PFSK-1 (cell line): ENCODE measurements at regions not wholly inside any gene's neighbourhood (a gene's known extent, or its start where the extent isn't known, plus 50 kb on each side); places are given as distances from the start of the nearest gene placed in this dataset.

ENCODE experiments used
- FOXP2 ChIP-seq: optimal IDR thresholded peaks from 2 replicates; pipeline ENCODE3; 2011; ENCODE audit warnings: borderline replicate concordance, control low read depth, inconsistent platforms; ENCODE audit not compliant: insufficient read depth; ENCODE audit errors: extremely low read length, extremely low read depth
- POLR2AphosphoS5 ChIP-seq: IDR thresholded peaks from 2 replicates; pipeline ENCODE4 v1.6.1; 2012; ENCODE audit warnings: low read depth, mild to moderate bottlenecking, control low read depth, low read length, moderate library complexity
- REST ChIP-seq, 2 experiments: IDR thresholded peaks; 2 replicates each; pipeline versions ENCODE4 v1.6.1 to v1.8.0; 2011 to 2012; ENCODE audit warnings: low read depth in 2 of 2, low read length in 2 of 2, control low read depth in 1 of 2, inconsistent platforms in 1 of 2, mild to moderate bottlenecking in 1 of 2, moderate library complexity in 1 of 2; ENCODE audit not compliant: insufficient read depth in 1 of 2
- SIN3A ChIP-seq: IDR thresholded peaks from 2 replicates; pipeline ENCODE4 v1.6.1; 2012; ENCODE audit warnings: mild to moderate bottlenecking, low read length, moderate library complexity, borderline replicate concordance; ENCODE audit not compliant: insufficient read depth
- TAF1 ChIP-seq: IDR thresholded peaks from 2 replicates; pipeline ENCODE4 v1.6.1; 2012; ENCODE audit warnings: low read length, control low read depth, borderline replicate concordance; ENCODE audit not compliant: insufficient read depth

GRCh38 chr2:234733795-234734600, 217.8 kb upstream of the SH3BP4 start:
- TF ChIP-seq SIN3A: no peak
- TF ChIP-seq POLR2AphosphoS5: no peak
- TF ChIP-seq FOXP2: no peak
- TF ChIP-seq REST (IDR thresholded peaks at IDR 0.05; ENCODE audit: insufficient read depth in 1 of 2, low read depth in 2 of 2, low read length in 2 of 2): no peak
- no peak for TF ChIP-seq TAF1

- no peak for TF ChIP-seq TAF1
- no peak for TF ChIP-seq FOXP2
Observed at GRCh38 chr2:234733093-234733489, 218.7 kb upstream of the SH3BP4 start.

- TF ChIP-seq TAF1 (no peak), POLR2AphosphoS5 (no peak), SIN3A (no peak), FOXP2 (no peak), REST (IDR thresholded peaks at IDR 0.05; ENCODE audit: insufficient read depth in 1 of 2, low read depth in 2 of 2, low read length in 2 of 2) (no peak)
Observed at GRCh38 chr2:234732404-234733092, 219.3 kb upstream of the SH3BP4 start.

- no peak for TF ChIP-seq REST (IDR thresholded peaks at IDR 0.05; ENCODE audit: insufficient read depth in 1 of 2, low read depth in 2 of 2, low read length in 2 of 2)
- no peak for TF ChIP-seq SIN3A
- no peak for TF ChIP-seq POLR2AphosphoS5
- no peak for TF ChIP-seq FOXP2
- no peak for TF ChIP-seq TAF1
Observed at GRCh38 chr2:234731236-234731635, 220.6 kb upstream of the SH3BP4 start.

GRCh38 chr2:234730066-234730640, 221.7 kb upstream of the SH3BP4 start:
- no peak for TF ChIP-seq POLR2AphosphoS5
- TF ChIP-seq TAF1: no peak
- TF ChIP-seq REST (IDR thresholded peaks at IDR 0.05; ENCODE audit: insufficient read depth in 1 of 2, low read depth in 2 of 2, low read length in 2 of 2): no peak
- TF ChIP-seq SIN3A: no peak
